Type B pancreatic cell (in vitro differentiated cells): ENCODE measurements at regions not wholly inside any gene's neighbourhood (a gene's known extent, or its start where the extent isn't known, plus 50 kb on each side); places are given as distances from the start of the nearest gene placed in this dataset.

Experiments used
- DNase-seq: peaks from one replicate; pipeline ENCODE4 v3.0.0; 2021; ENCODE audit warnings: mixed read lengths; ENCODE audit not compliant: unreplicated experiment; ENCODE audit errors: extremely low spot score
- H3K27ac Mint-ChIP-seq: 2 replicates; pipeline ENCODE4 v1.8.0; 2021; ENCODE audit warnings: mild to moderate bottlenecking, mixed read lengths
- H3K27me3 Mint-ChIP-seq: 2 replicates; pipeline ENCODE4 v1.8.0; 2021; ENCODE audit warnings: mixed read lengths
- H3K36me3 Mint-ChIP-seq: 2 replicates; pipeline ENCODE4 v1.8.0; 2021; ENCODE audit warnings: mixed read lengths
- H3K4me1 Mint-ChIP-seq: one replicate; pipeline ENCODE4 v1.8.0; 2021; ENCODE audit warnings: mixed read lengths; ENCODE audit not compliant: unreplicated experiment
- H3K4me3 Mint-ChIP-seq: 2 replicates; pipeline ENCODE4 v1.8.0; 2021; ENCODE audit warnings: mild to moderate bottlenecking, mixed read lengths
- H3K9me3 Mint-ChIP-seq: 2 replicates; pipeline ENCODE4 v1.8.0; 2021; ENCODE audit warnings: mixed read lengths
- CTCF ChIP-seq: fragments of 200-600 bp; sonication (generic); conservative IDR thresholded peaks from 2 replicates; pipeline ENCODE4 v1.5.0; 2021; ENCODE audit warnings: antibody characterized with exemption, mild to moderate bottlenecking

GRCh38 chr1:224528900-224529299 lies 87.2 kb upstream of the CNIH3 start:
- DNase-seq, result no peak
- Mint-ChIP-seq H3K36me3 (no peaks in the 10 kb centered on the region), H3K27ac (no peak overlapping the region), H3K4me3 (no peak overlapping the region), H3K27me3 (no peaks in the 10 kb centered on the region), H3K9me3 (no peaks in the 10 kb centered on the region), H3K4me1 (peaks cover 7% of the 10 kb centered on the region)
- TF ChIP-seq CTCF, result no peak

- Mint-ChIP-seq H3K4me1 (peaks cover 7% of the 10 kb centered on the region), H3K9me3 (no peaks in the 10 kb centered on the region), H3K27ac (no peak overlapping the region), H3K4me3 (no peak overlapping the region), H3K27me3 (peaks cover 2% of the 10 kb centered on the region), H3K36me3 (no peaks in the 10 kb centered on the region)
- DNase-seq, result no peak
- TF ChIP-seq CTCF, result no peak
Observed at GRCh38 chr1:224529844-224530243, 86.3 kb upstream of the CNIH3 start.

GRCh38 chr1:224533517-224533916 lies 82.6 kb upstream of the CNIH3 start:
- peaks cover 7% of the 10 kb centered on the region for H3K4me1 Mint-ChIP-seq
- H3K9me3 Mint-ChIP-seq, result no peaks in the 10 kb centered on the region
- H3K27ac Mint-ChIP-seq, result no peak overlapping the region
- TF ChIP-seq CTCF, result no peak
- H3K4me3 Mint-ChIP-seq, result no peak overlapping the region
- DNase-seq, result no peak
- H3K36me3 Mint-ChIP-seq, result no peaks in the 10 kb centered on the region
- H3K27me3 Mint-ChIP-seq, result peaks cover 11% of the 10 kb centered on the region

GRCh38 chr1:224534731-224535130 lies 81.4 kb upstream of the CNIH3 start:
- Mint-ChIP-seq H3K9me3 (no peaks in the 10 kb centered on the region), H3K27ac (no peak overlapping the region), H3K4me1 (no peaks in the 10 kb centered on the region), H3K36me3 (no peaks in the 10 kb centered on the region), H3K27me3 (peaks cover 15% of the 10 kb centered on the region), H3K4me3 (no peak overlapping the region)
- no peak for DNase-seq
- peak; percentile 21 for TF ChIP-seq CTCF

DNA sequence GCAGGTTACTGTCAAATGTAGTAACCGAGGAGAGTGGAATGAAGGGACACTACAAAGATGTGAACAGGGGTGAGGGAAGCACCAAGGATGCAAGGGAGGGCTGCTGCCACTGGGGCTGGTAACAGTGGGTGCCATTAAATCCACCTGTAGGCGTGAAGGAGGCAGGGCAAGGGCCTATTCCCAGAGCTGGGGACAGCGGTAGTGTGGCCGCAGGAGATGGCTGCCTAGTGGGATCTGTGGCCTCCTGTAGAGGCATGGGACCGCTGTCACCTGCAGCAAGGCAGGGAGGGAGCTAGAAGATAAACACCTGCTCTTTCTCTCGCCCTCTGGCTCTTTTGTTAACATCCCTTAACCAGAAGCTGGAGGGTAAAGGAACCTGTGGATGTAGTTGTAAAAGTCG lies 80.5 kb upstream of the CNIH3 start:
- no peak for DNase-seq
- H3K27me3 Mint-ChIP-seq, result peaks cover 15% of the 10 kb centered on the region
- H3K4me1 Mint-ChIP-seq, result no peaks in the 10 kb centered on the region
- no peak overlapping the region for H3K4me3 Mint-ChIP-seq
- no peaks in the 10 kb centered on the region for H3K36me3 Mint-ChIP-seq
- H3K27ac Mint-ChIP-seq, result no peak overlapping the region
- TF ChIP-seq CTCF, result no peak
- H3K9me3 Mint-ChIP-seq, result no peaks in the 10 kb centered on the region

DNA sequence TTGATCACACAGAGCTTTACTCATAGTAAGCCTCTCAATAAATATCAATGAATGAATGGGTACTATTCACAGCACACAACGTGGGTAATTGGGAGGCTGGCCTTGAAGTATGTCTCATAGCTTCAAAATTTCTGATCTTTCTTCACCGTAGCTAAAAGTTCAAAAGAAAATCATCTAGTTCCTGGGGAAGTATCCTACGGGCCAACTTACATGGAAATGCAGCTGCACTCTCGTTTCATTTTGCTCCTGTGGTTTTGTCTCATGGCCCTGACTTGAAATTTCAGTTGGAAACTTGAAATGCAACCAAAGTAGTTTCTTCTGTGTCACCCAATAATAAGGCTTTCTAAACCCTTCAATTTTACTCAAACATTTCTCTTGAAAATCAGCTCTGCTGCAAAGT lies 76.1 kb upstream of the CNIH3 start:
- TF ChIP-seq CTCF, result no peak
- DNase-seq, result no peak
- peaks cover 12% of the 10 kb centered on the region for H3K27me3 Mint-ChIP-seq
- no peak overlapping the region for H3K4me3 Mint-ChIP-seq
- no peak overlapping the region for H3K27ac Mint-ChIP-seq
- peaks cover 20% of the 10 kb centered on the region for H3K4me1 Mint-ChIP-seq
- no peaks in the 10 kb centered on the region for H3K36me3 Mint-ChIP-seq
- no peaks in the 10 kb centered on the region for H3K9me3 Mint-ChIP-seq
